IMR-90 (cell line): ENCODE measurements at regions not wholly inside any gene's neighbourhood (a gene's known extent, or its start where the extent isn't known, plus 50 kb on each side); places are given as distances from the start of the nearest gene placed in this dataset.

ENCODE experiments used
- ATAC-seq: fragments of 200-7000 bp; cut with Tn5 transposase; 2 replicates; pipeline ENCODE4 v1.9.1; 2020; ENCODE audit warnings: low read depth, mild to moderate bottlenecking, moderate library complexity
- BruUV-seq: library from RNA; stranded (reverse); fragments of 400-500 nt; replicated peaks from 2 replicates; lab custom pipeline; 2021; lab: Mats Ljungman, UMichigan
- CTCF ChIA-PET: fragments of 300-600 bp; formaldehyde crosslinking; extraction: SDS; loops from one replicate; lab custom pipeline; 2021; ENCODE audit warnings: antibody characterized with exemption; lab: Yijun Ruan, JAX
- POLR2A ChIA-PET: fragments of 300-600 bp; sonication (Branson Sonifier 250); formaldehyde crosslinking; loops from one replicate; lab custom pipeline; 2022; ENCODE audit warnings: antibody characterized with exemption; ENCODE audit not compliant: unreplicated experiment; lab: Charles Lee
- DNase-seq: peaks from one replicate; pipeline ENCODE4 v3.0.0; 2013
- H2AFZ ChIP-seq: replicated peaks from 2 replicates; pipeline ENCODE3; 2013; ENCODE audit warnings: low read length, mild to moderate bottlenecking; ENCODE audit not compliant: poor library complexity
- H2AK5ac ChIP-seq: 2 replicates; pipeline ENCODE4 v1.6.1; 2013; ENCODE audit warnings: low read depth, low read length, inconsistent platforms
- H2AK9ac ChIP-seq: replicated peaks from 2 replicates; pipeline ENCODE3; 2013; ENCODE audit warnings: mild to moderate bottlenecking, low read depth, low read length, moderate library complexity; ENCODE audit not compliant: poor library complexity
- H2BK120ac ChIP-seq: 2 replicates; pipeline ENCODE4 v1.6.1; 2013; ENCODE audit warnings: low read depth, low read length, inconsistent platforms
- H2BK15ac ChIP-seq: 3 replicates; pipeline ENCODE4 v1.6.1; 2013; ENCODE audit warnings: low read depth, low read length, inconsistent platforms
- H2BK20ac ChIP-seq: 2 replicates; pipeline ENCODE4 v1.6.1; 2013; ENCODE audit warnings: low read depth, mild to moderate bottlenecking, inconsistent platforms, low read length, moderate library complexity
- H2BK5ac ChIP-seq: 2 replicates; pipeline ENCODE4 v1.6.1; 2013; ENCODE audit warnings: mild to moderate bottlenecking, low read depth, low read length, inconsistent platforms; ENCODE audit not compliant: poor library complexity, severe bottlenecking
- H3K14ac ChIP-seq: replicated peaks from 2 replicates; pipeline ENCODE4 v1.6.1; 2013; ENCODE audit warnings: low read depth, low read length, inconsistent platforms
- H3K18ac ChIP-seq: 2 replicates; pipeline ENCODE4 v1.6.1; 2013; ENCODE audit warnings: low read depth, low read length, control low read depth
- H3K23ac ChIP-seq: 2 replicates; pipeline ENCODE4 v1.6.1; 2013; ENCODE audit warnings: low read depth, low read length, inconsistent platforms
- H3K27ac ChIP-seq: 2 replicates; pipeline ENCODE4 v1.5.1; 2013; ENCODE audit warnings: mild to moderate bottlenecking, control low read depth, low read length; ENCODE audit not compliant: insufficient read depth
- H3K27me3 ChIP-seq: 2 replicates; pipeline ENCODE4 v1.6.1; 2013; ENCODE audit warnings: low read length; ENCODE audit not compliant: control insufficient read depth, insufficient read depth
- H3K36me3 ChIP-seq: 2 replicates; pipeline ENCODE4 v1.6.1; 2013; ENCODE audit warnings: low read length, mixed read lengths; ENCODE audit not compliant: control insufficient read depth, insufficient read depth
- H3K4ac ChIP-seq: 2 replicates; pipeline ENCODE4 v1.6.1; 2013; ENCODE audit warnings: low read depth, low read length, inconsistent platforms
- H3K4me1 ChIP-seq: 2 replicates; pipeline ENCODE4 v1.6.1; 2013; ENCODE audit warnings: low read length, mixed read lengths; ENCODE audit not compliant: control insufficient read depth, insufficient read depth
- H3K4me2 ChIP-seq: 2 replicates; pipeline ENCODE4 v1.6.1; 2013; ENCODE audit warnings: low read depth, mild to moderate bottlenecking, control low read depth, low read length, moderate library complexity
- H3K4me3 ChIP-seq: 2 replicates; pipeline ENCODE4 v1.5.1; 2013; ENCODE audit warnings: low read depth, mild to moderate bottlenecking, control low read depth, low read length, moderate library complexity; ENCODE audit not compliant: insufficient read depth
- H3K56ac ChIP-seq: 2 replicates; pipeline ENCODE4 v1.6.1; 2013; ENCODE audit warnings: low read length, inconsistent platforms; ENCODE audit not compliant: insufficient read depth; ENCODE audit errors: extremely low read depth
- H3K79me1 ChIP-seq, 2 experiments: 2 replicates each; pipeline ENCODE4 v1.6.1; 2013; ENCODE audit warnings: low read length in 2 of 2, inconsistent platforms in 1 of 2, low read depth in 1 of 2
- H3K9ac ChIP-seq: 2 replicates; pipeline ENCODE4 v1.6.1; 2013; ENCODE audit warnings: low read depth, low read length, control low read depth
- H3K9me1 ChIP-seq: 2 replicates; pipeline ENCODE4 v1.6.1; 2013; ENCODE audit warnings: low read length, inconsistent platforms; ENCODE audit not compliant: insufficient read depth
- H3K9me3 ChIP-seq: 2 replicates; pipeline ENCODE4 v1.6.1; 2013; ENCODE audit warnings: low read length; ENCODE audit not compliant: control insufficient read depth, insufficient read depth
- H4K20me1 ChIP-seq: 2 replicates; pipeline ENCODE4 v1.6.1; 2013; ENCODE audit warnings: low read length, inconsistent platforms; ENCODE audit not compliant: insufficient read depth
- H4K5ac ChIP-seq: 2 replicates; pipeline ENCODE4 v1.6.1; 2013; ENCODE audit warnings: mild to moderate bottlenecking, low read depth, low read length, control low read depth
- H4K8ac ChIP-seq, 2 experiments: 2 replicates each; pipeline ENCODE4 v1.6.1; 2013; ENCODE audit warnings: low read depth in 2 of 2, low read length in 2 of 2, control low read depth in 1 of 2, inconsistent platforms in 1 of 2
- H4K91ac ChIP-seq: 2 replicates; pipeline ENCODE4 v1.6.1; 2013; ENCODE audit warnings: low read depth, low read length, inconsistent platforms; ENCODE audit not compliant: insufficient read depth
- BHLHE40 ChIP-seq: fragments of 150-350 bp; IDR thresholded peaks from 2 replicates; pipeline ENCODE4 v1.6.1; 2016; ENCODE audit warnings: mild to moderate bottlenecking, low read depth, low read length
- CHD1 ChIP-seq: IDR thresholded peaks from 2 replicates; pipeline ENCODE4 v1.6.1; 2012; ENCODE audit warnings: low read depth, low read length, improper control_type of control experiment
- CTCF ChIP-seq: conservative IDR thresholded peaks from 2 replicates; pipeline ENCODE4 v1.5.1; 2012; ENCODE audit warnings: mild to moderate bottlenecking, low read depth, low read length, improper control_type of control experiment
- ELK1 ChIP-seq: fragments of 150-350 bp; IDR thresholded peaks from 2 replicates; pipeline ENCODE4 v1.6.1; 2016; ENCODE audit warnings: low read depth, mild to moderate bottlenecking, low read length, moderate library complexity, borderline replicate concordance
- MAZ ChIP-seq: IDR thresholded peaks from 2 replicates; pipeline ENCODE4 v1.6.1; 2012; ENCODE audit warnings: low read depth, mild to moderate bottlenecking, low read length, improper control_type of control experiment, moderate library complexity, borderline replicate concordance
- MXI1 ChIP-seq: IDR thresholded peaks from 2 replicates; pipeline ENCODE4 v1.6.1; 2012; ENCODE audit warnings: low read depth, mild to moderate bottlenecking, low read length, moderate library complexity, borderline replicate concordance
- NFE2L2 ChIP-seq: fragments of 150-350 bp; IDR thresholded peaks from 2 replicates; pipeline ENCODE4 v1.6.1; 2016; ENCODE audit warnings: low read depth, mild to moderate bottlenecking, low read length
- RAD21 ChIP-seq: IDR thresholded peaks from 2 replicates; pipeline ENCODE4 v1.6.1; 2012; ENCODE audit warnings: low read length, improper control_type of control experiment
- RCOR1 ChIP-seq: IDR thresholded peaks from 2 replicates; pipeline ENCODE4 v1.6.1; 2012; ENCODE audit warnings: mild to moderate bottlenecking, low read length, improper control_type of control experiment; ENCODE audit not compliant: insufficient replicate concordance
- RFX5 ChIP-seq: IDR thresholded peaks from 2 replicates; pipeline ENCODE4 v1.8.0; 2012; ENCODE audit warnings: low read depth, mild to moderate bottlenecking, low read length, moderate library complexity
- SMC3 ChIP-seq: fragments of 150-350 bp; IDR thresholded peaks from 2 replicates; pipeline ENCODE4 v1.6.1; 2016; ENCODE audit warnings: low read depth, mild to moderate bottlenecking, antibody characterized with exemption, low read length, moderate library complexity
- USF2 ChIP-seq: fragments of 150-350 bp; IDR thresholded peaks from 2 replicates; pipeline ENCODE4 v1.6.1; 2017; ENCODE audit warnings: mild to moderate bottlenecking, antibody characterized with exemption, low read length, low read depth
- WGBS, 2 experiments: methylation state at CpG; one replicate each; pipeline versions ENCODE4 v1.1.5 to v1.1.7; 2013; ENCODE audit warnings: missing lambda C conversion rate in 2 of 2; ENCODE audit not compliant: insufficient read length in 1 of 2; ENCODE audit errors: extremely low coverage in 2 of 2; 5-methylcytosine and 5-hydroxymethylcytosine counted together
- dilution Hi-C: fragments of 300-500 bp; cut with HindIII; formaldehyde crosslinking; loops from one replicate; pipeline ENCODE4 v1.14.3; 2018; ENCODE audit warnings: low sequenced_read_pairs; ENCODE audit not compliant: unreplicated experiment
- in situ Hi-C: fragments of 300-500 bp; cut with MboI; formaldehyde crosslinking; loops from 3 replicates; pipeline ENCODE4 v1.14.3; 2019; ENCODE audit warnings: low sequenced_read_pairs, inconsistent platforms, mixed read lengths
- intact Hi-C: fragments of 100-400 bp; cut with micrococcal nuclease; formaldehyde crosslinking; loops from 2 replicates; pipeline ENCODE4 v1.10.0; 2022

- no TSS peak for BruUV-seq
- in situ Hi-C loops = no loop called here
- TF ChIP-seq RCOR1 (no peak), CHD1 (no peak), ELK1 (no peak), BHLHE40 (no peak), SMC3 (no peak), RAD21 (no peak), MAZ (no peak), RFX5 (no peak), NFE2L2 (no peak), MXI1 (no peak), USF2 (no peak), CTCF (no peak)
- H3K36me3 ChIP-seq = no peaks in the 10 kb centered on the region
- no peaks in the 10 kb centered on the region for H3K79me1 ChIP-seq
- H2BK15ac ChIP-seq = no peak overlapping the region
- POLR2A ChIA-PET = no interaction called here
- no peaks in the 10 kb centered on the region for H3K27me3 ChIP-seq
- H3K14ac ChIP-seq = no peak overlapping the region
- no peak overlapping the region for H3K18ac ChIP-seq
- H3K9me1 ChIP-seq = no peaks in the 10 kb centered on the region
- ATAC-seq = no peak
- no peak overlapping the region for H3K4me3 ChIP-seq
- H4K8ac ChIP-seq = no peak overlapping the region
- H3K9ac ChIP-seq = no peak overlapping the region
- H3K9me3 ChIP-seq = no peaks in the 10 kb centered on the region
- H2BK20ac ChIP-seq = no peak overlapping the region
- H3K4me1 ChIP-seq = no peaks in the 10 kb centered on the region; the same call in 1 of the 2 replicates
- dilution Hi-C loops = no loop called here
- no peak overlapping the region for H4K91ac ChIP-seq
- intact Hi-C loops = no loop called here
- no peak overlapping the region for H2BK120ac ChIP-seq
- H3K4me2 ChIP-seq = no peak overlapping the region
- H4K20me1 ChIP-seq = no peaks in the 10 kb centered on the region
- no peak overlapping the region for H2AK9ac ChIP-seq
- no peak overlapping the region for H3K23ac ChIP-seq
- no peak overlapping the region for H2AK5ac ChIP-seq
- H3K27ac ChIP-seq = no peak overlapping the region
- H3K56ac ChIP-seq = no peak overlapping the region
- no peak overlapping the region for H2BK5ac ChIP-seq
- DNase-seq = no peak
- H2AFZ ChIP-seq = no peak overlapping the region
- WGBS, 2 experiments = 73% methylated on average over 7 of the region's 20 CpGs; no CpG with 5 or more reads in 1 of the 2 experiments
- CTCF ChIA-PET = no interaction called here
- no peak overlapping the region for H3K4ac ChIP-seq
- no peak overlapping the region for H4K5ac ChIP-seq
These were observed 82.8 kb upstream of the HAAO start for GRCh38 chr2:42874949-42875801.
